ENCODE measurements at regions not wholly inside any gene's neighbourhood (a gene's known extent, or its start where the extent isn't known, plus 50 kb on each side); places are given as distances from the start of the nearest gene placed in this dataset.

DNA sequence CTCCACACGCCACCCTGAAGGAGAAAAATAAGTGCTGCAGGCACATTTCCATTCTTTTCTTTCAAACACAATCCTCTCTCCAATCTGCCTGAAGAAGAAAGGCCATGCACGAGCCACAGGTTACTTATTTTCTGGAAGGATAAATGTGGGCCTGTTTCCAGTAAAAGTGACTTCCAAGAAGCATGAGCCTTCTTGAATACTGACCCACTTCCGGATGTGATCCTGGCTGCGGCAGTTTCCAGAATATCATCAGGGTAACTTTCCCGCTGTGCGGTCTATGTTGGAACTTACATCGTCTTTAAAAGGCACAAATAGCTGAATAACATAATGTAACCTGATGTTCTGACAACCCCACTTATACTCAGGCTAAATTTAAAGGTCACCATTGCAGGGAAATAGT is 66.3 kb upstream of the TAPT1 start:
- DNase-seq (ENCODE audit: extremely low spot score) = no peak
- TF ChIP-seq, protein P1, sequence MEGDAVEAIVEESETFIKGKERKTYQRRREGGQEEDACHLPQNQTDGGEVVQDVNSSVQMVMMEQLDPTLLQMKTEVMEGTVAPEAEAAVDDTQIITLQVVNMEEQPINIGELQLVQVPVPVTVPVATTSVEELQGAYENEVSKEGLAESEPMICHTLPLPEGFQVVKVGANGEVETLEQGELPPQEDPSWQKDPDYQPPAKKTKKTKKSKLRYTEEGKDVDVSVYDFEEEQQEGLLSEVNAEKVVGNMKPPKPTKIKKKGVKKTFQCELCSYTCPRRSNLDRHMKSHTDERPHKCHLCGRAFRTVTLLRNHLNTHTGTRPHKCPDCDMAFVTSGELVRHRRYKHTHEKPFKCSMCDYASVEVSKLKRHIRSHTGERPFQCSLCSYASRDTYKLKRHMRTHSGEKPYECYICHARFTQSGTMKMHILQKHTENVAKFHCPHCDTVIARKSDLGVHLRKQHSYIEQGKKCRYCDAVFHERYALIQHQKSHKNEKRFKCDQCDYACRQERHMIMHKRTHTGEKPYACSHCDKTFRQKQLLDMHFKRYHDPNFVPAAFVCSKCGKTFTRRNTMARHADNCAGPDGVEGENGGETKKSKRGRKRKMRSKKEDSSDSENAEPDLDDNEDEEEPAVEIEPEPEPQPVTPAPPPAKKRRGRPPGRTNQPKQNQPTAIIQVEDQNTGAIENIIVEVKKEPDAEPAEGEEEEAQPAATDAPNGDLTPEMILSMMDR (IDR thresholded peaks at IDR 0.05; ENCODE audit: control extremely low read depth, extremely low read depth, low read depth, missing control alignments) = no peak
- CTCF ChIA-PET = interaction anchor here (1.0 to 4.1 kb wide), 8 partner anchors 9 to 1180 kb away, joined by 3 to 24 read pairs (median 4); no protein-coding TSS in a partner anchor
- POLR2A ChIA-PET = no interaction called here

DNA sequence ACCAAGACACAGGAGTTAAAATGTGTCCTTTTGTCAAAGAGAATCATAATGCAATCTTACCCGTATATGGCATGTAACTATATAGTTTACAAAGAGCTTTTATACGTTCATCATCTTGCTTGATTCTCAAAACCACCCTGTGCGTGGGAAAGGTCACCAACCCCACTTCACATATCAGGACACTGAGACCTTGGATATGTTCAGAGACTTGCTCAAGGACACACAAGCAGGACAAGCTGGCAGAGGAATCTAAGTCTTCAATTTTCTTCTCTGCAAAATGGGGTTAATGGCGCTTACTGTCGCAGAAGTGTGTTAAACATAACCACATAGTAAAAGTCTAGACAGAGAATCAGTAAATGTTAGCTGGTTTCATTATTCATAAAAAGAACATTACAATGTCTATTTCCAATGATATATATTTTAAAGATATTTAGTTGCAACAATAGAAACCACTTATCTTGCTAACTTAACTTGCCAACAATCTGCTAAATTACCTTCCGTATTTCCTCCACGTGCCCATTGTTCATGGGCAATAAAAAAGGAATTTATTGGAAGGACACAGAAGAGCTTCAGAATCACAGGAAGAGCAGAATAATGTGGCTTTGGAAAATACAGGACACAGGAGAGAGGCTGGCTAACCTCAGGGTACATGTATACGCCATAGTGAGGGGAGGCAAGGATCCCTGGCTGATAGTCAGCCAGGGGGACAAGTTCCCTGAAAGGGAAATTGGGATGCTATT is 64.6 kb upstream of the TAPT1 start:
- DNase-seq (ENCODE audit: extremely low spot score) = no peak
- ChIA-PET POLR2A (no interaction called here), CTCF (interaction anchor here (0.7 to 4.1 kb wide), 15 partner anchors 9 to 1181 kb away, joined by 3 to 24 read pairs (median 4); no protein-coding TSS in a partner anchor)
- TF ChIP-seq, protein P1 (IDR thresholded peaks at IDR 0.05; ENCODE audit: control extremely low read depth, extremely low read depth, low read depth, missing control alignments) = no peak

DNA sequence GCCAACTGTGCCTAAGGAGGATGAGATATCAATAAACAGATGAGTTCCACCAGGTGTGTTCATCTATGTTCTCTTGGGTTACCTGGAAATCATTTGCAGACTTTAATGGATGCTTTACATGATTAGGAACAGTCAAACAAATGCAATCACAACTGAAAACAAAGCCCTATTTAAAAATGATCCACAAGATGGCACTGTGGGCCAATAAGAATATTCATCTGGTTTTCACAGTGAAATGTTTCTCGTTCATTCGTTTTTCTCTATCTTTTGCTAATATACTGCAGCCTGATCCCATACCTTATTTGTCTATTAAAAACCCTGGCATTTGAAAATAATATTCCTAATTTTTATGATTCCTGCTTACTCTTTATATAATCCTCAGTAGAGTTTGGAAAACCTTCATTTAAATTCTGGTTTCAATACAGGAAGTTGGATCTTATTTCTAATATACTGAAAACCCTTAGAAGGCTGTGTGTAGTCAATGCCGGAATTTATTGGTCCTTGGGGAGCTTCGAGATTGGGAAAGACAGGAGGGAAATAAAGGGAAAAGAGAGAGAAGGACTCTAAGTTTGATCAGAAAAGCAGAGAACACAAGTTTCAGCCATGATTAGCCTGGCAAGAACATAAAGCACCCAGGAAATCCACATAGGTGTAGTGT is 63.8 kb upstream of the TAPT1 start:
- peak; percentile 31 for DNase-seq (ENCODE audit: extremely low spot score)
- POLR2A ChIA-PET = no interaction called here
- TF ChIP-seq, protein P1 (IDR thresholded peaks at IDR 0.05; ENCODE audit: control extremely low read depth, extremely low read depth, low read depth, missing control alignments) = peak; percentile 49
- CTCF ChIA-PET = interaction anchor here (0.7 to 4.1 kb wide), 11 partner anchors 8 to 1182 kb away, joined by 3 to 24 read pairs (median 6); no protein-coding TSS in a partner anchor

DNA sequence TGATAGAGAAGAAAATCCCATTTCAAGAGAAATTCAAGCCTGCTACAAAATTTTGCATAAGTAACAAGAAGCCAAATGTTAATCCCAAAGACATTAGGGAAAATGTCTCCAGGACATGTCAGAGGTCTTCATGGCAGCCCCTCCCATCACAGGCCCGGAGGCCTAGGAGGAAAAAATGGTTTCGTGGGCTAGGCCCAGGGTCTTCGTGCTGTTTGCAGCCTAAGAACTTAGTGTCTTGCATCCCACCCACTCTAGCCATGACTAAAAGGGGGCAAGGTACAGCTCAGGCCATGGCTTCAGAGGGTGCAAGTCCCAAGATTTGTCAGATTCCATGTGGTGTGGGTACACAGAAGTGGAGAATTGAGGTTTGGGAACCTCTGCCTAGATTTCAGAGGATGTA is 57.8 kb upstream of the TAPT1 start:
- DNase-seq (ENCODE audit: extremely low spot score) = no peak
- CTCF ChIA-PET = no interaction called here
- TF ChIP-seq, protein P1 (IDR thresholded peaks at IDR 0.05; ENCODE audit: control extremely low read depth, extremely low read depth, low read depth, missing control alignments) = no peak
- POLR2A ChIA-PET = no interaction called here

DNA sequence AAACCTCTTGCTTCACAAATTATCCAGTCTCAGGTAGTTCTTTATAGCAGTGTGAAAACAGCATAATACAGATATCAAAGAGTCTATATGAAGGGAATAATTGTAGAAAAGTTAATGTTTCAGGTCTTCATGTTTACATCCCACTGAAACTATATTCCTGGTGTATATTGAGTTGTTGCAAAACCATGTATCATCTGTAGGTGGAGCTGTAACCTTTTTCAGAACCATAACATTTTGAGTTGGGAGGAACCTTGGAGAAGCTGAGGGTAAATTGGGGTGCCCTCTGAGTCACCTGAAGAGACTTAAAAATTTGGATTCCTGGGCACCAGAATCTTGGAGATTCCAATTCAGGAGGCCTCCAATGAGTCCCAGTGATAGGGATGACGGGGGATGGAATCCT is 51.9 kb upstream of the TAPT1 start:
- ChIA-PET POLR2A (no interaction called here), CTCF (interaction anchor here (1.1 to 2.6 kb wide), 3 partner anchors 13 to 73 kb away, joined by 3 to 10 read pairs (median 6); no protein-coding TSS in a partner anchor)
- DNase-seq (ENCODE audit: extremely low spot score) = no peak
- TF ChIP-seq, protein P1 (IDR thresholded peaks at IDR 0.05; ENCODE audit: control extremely low read depth, extremely low read depth, low read depth, missing control alignments) = no peak

Measured in GM10248 (cell line).